Esophagus muscularis mucosa (tissue), 4 donors: ENCODE measurements at regions not wholly inside any gene's neighbourhood (a gene's known extent, or its start where the extent isn't known, plus 50 kb on each side); places are given as distances from the start of the nearest gene placed in this dataset.

Experiments used
- CTCF ChIP-seq, 3 experiments: fragments of 200-600 bp in 2 of 3; fragments of 450-650 bp in 1 of 3; sonication (generic) in 2 of 3; IDR thresholded peaks; one replicate each; pipeline ENCODE4 v1.5.1; 2017 to 2019; ENCODE audit warnings: antibody characterized with exemption in 3 of 3, mild to moderate bottlenecking in 2 of 3, moderate library complexity in 1 of 3
- EP300 ChIP-seq: sonication (generic); formaldehyde crosslinking; IDR thresholded peaks from one replicate; pipeline ENCODE4 v1.6.1; 2017; ENCODE audit warnings: antibody characterized with exemption
- POLR2A ChIP-seq: fragments of 450-650 bp; IDR thresholded peaks from one replicate; pipeline ENCODE4 v1.6.1; 2017; ENCODE audit warnings: antibody characterized with exemption, moderate library complexity, mild to moderate bottlenecking, low read depth

- TF ChIP-seq CTCF (IDR thresholded peaks at IDR 0.05), result no peak
- TF ChIP-seq POLR2A, result no peak
- no peak for TF ChIP-seq EP300
Observed at GRCh38 chr10:36232935-36233334, 590.8 kb upstream of the FZD8 start.
